Stimulated activated naive CD8-positive, alpha-beta T cell treated with anti-CD3 and anti-CD28 coated beads, Interleukin-15, amount 100 ng/mL, for 72 hours (primary cell): ENCODE measurements at regions not wholly inside any gene's neighbourhood (a gene's known extent, or its start where the extent isn't known, plus 50 kb on each side); places are given as distances from the start of the nearest gene placed in this dataset.

Experiments used
- ATAC-seq: fragments of 150-1000 bp; cut with Tn5 transposase; 2 replicates; pipeline ENCODE4 v1.10.0; 2021; ENCODE audit warnings: mild to moderate bottlenecking, moderate library complexity
- DNase-seq, 2 donors: peaks; one replicate each; pipeline ENCODE4 v3.0.0; 2021 to 2022
- H3K27ac Mint-ChIP-seq, 2 donors: one replicate each; pipeline ENCODE4 v1.8.0; 2022; ENCODE audit warnings: mild to moderate bottlenecking in 2 of 2, mixed read lengths in 2 of 2, moderate library complexity in 2 of 2
- H3K27me3 Mint-ChIP-seq: one replicate; pipeline ENCODE4 v1.8.0; 2022; ENCODE audit warnings: mixed read lengths
- H3K4me1 Mint-ChIP-seq: one replicate; pipeline ENCODE4 v1.8.0; 2022; ENCODE audit warnings: mild to moderate bottlenecking, mixed read lengths
- H3K4me3 Mint-ChIP-seq, 2 donors: one replicate each; pipeline ENCODE4 v1.8.0; 2022; ENCODE audit warnings: mild to moderate bottlenecking in 2 of 2, mixed read lengths in 2 of 2, moderate library complexity in 1 of 2
- H3K9me3 Mint-ChIP-seq, 2 donors: one replicate each; pipeline ENCODE4 v1.8.0; 2022; ENCODE audit warnings: mixed read lengths in 2 of 2

- Mint-ChIP-seq H3K4me1 (no peaks in the 10 kb centered on the region), H3K27me3 (no peaks in the 10 kb centered on the region), H3K4me3 (no peak overlapping the region), H3K9me3 (peaks cover 19 to 21% of the 10 kb centered on the region in 2 donors), H3K27ac (no peak overlapping the region)
- DNase-seq (no peak), ATAC-seq (no peak)
Observed at GRCh38 chr14:28077021-28077420, 689.6 kb upstream of the FOXG1 start.

- no peak for ATAC-seq
- no peak for DNase-seq
- Mint-ChIP-seq H3K4me3 (no peak overlapping the region), H3K27me3 (no peaks in the 10 kb centered on the region), H3K4me1 (no peaks in the 10 kb centered on the region), H3K9me3 (peaks cover 0 to 5% of the 10 kb centered on the region in 2 donors), H3K27ac (no peak overlapping the region)
Observed at GRCh38 chr14:28083389-28083788, 683.2 kb upstream of the FOXG1 start.

- ATAC-seq: no peak
- no peak overlapping the region for H3K4me3 Mint-ChIP-seq
- H3K9me3 Mint-ChIP-seq: peaks cover 17 to 27% of the 10 kb centered on the region in 2 donors
- no peaks in the 10 kb centered on the region for H3K27me3 Mint-ChIP-seq
- H3K4me1 Mint-ChIP-seq: no peaks in the 10 kb centered on the region
- no peak for DNase-seq
- no peak overlapping the region for H3K27ac Mint-ChIP-seq
Observed at GRCh38 chr14:28088125-28088524, 678.5 kb upstream of the FOXG1 start.

GRCh38 chr14:28097585-28097984 lies 669.0 kb upstream of the FOXG1 start:
- H3K27me3 Mint-ChIP-seq: no peaks in the 10 kb centered on the region
- no peaks in the 10 kb centered on the region for H3K4me1 Mint-ChIP-seq
- H3K4me3 Mint-ChIP-seq: no peak overlapping the region
- H3K9me3 Mint-ChIP-seq: peaks cover 0 to 7% of the 10 kb centered on the region in 2 donors
- no peak for DNase-seq
- no peak overlapping the region for H3K27ac Mint-ChIP-seq
- ATAC-seq: no peak

GRCh38 chr14:28098856-28099255 lies 667.7 kb upstream of the FOXG1 start:
- Mint-ChIP-seq H3K4me1 (no peaks in the 10 kb centered on the region), H3K27me3 (no peaks in the 10 kb centered on the region), H3K4me3 (no peak overlapping the region), H3K9me3 (peaks cover 0 to 7% of the 10 kb centered on the region in 2 donors), H3K27ac (no peak overlapping the region)
- DNase-seq: no peak
- ATAC-seq: no peak

GRCh38 chr14:28102001-28102400 lies 664.6 kb upstream of the FOXG1 start:
- DNase-seq: no peak
- no peak overlapping the region for H3K4me3 Mint-ChIP-seq
- peaks cover 0 to 7% of the 10 kb centered on the region in 2 donors for H3K9me3 Mint-ChIP-seq
- ATAC-seq: no peak
- no peaks in the 10 kb centered on the region for H3K27me3 Mint-ChIP-seq
- no peaks in the 10 kb centered on the region for H3K4me1 Mint-ChIP-seq
- no peak overlapping the region for H3K27ac Mint-ChIP-seq

GRCh38 chr14:28102814-28103213 lies 663.8 kb upstream of the FOXG1 start:
- Mint-ChIP-seq H3K4me1 (no peaks in the 10 kb centered on the region), H3K27ac (no peak overlapping the region), H3K9me3 (peaks cover 0 to 7% of the 10 kb centered on the region in 2 donors), H3K27me3 (no peaks in the 10 kb centered on the region), H3K4me3 (no peak overlapping the region)
- no peak for DNase-seq
- ATAC-seq: no peak

- Mint-ChIP-seq H3K9me3 (peaks cover 0 to 7% of the 10 kb centered on the region in 2 donors), H3K4me1 (no peaks in the 10 kb centered on the region), H3K27ac (no peak overlapping the region), H3K27me3 (no peaks in the 10 kb centered on the region), H3K4me3 (no peak overlapping the region)
- DNase-seq (no peak), ATAC-seq (no peak)
Observed at GRCh38 chr14:28113311-28113710, 653.3 kb upstream of the FOXG1 start.

- no peak for DNase-seq
- no peak for ATAC-seq
- no peaks in the 10 kb centered on the region for H3K4me1 Mint-ChIP-seq
- no peak overlapping the region for H3K4me3 Mint-ChIP-seq
- no peak overlapping the region for H3K27ac Mint-ChIP-seq
- H3K27me3 Mint-ChIP-seq: no peaks in the 10 kb centered on the region
- peaks cover 0 to 12% of the 10 kb centered on the region in 2 donors for H3K9me3 Mint-ChIP-seq
Observed at GRCh38 chr14:28116716-28117115, 649.9 kb upstream of the FOXG1 start.

- no peak overlapping the region for H3K27ac Mint-ChIP-seq
- ATAC-seq (no peak), DNase-seq (no peak)
- H3K27me3 Mint-ChIP-seq: no peaks in the 10 kb centered on the region
- H3K4me1 Mint-ChIP-seq: no peaks in the 10 kb centered on the region
- H3K4me3 Mint-ChIP-seq: no peak overlapping the region
- peaks cover 5 to 19% of the 10 kb centered on the region in 2 donors for H3K9me3 Mint-ChIP-seq
Observed at GRCh38 chr14:28119849-28120248, 646.7 kb upstream of the FOXG1 start.

GRCh38 chr14:28120391-28120790 lies 646.2 kb upstream of the FOXG1 start:
- ATAC-seq: no peak
- Mint-ChIP-seq H3K27ac (no peak overlapping the region), H3K27me3 (no peaks in the 10 kb centered on the region)

GRCh38 chr14:28121512-28122297 lies 644.9 kb upstream of the FOXG1 start:
- no peak for DNase-seq
- Mint-ChIP-seq H3K27ac (no peak overlapping the region), H3K27me3 (no peaks in the 10 kb centered on the region), H3K9me3 (peaks cover 5 to 12% of the 10 kb centered on the region in 2 donors), H3K4me1 (no peaks in the 10 kb centered on the region), H3K4me3 (no peak overlapping the region)
- no peak for ATAC-seq

More at GRCh38 chr14:28120391-28120790, 646.2 kb upstream of the FOXG1 start:
- no peak overlapping the region for H3K4me3 Mint-ChIP-seq
- H3K9me3 Mint-ChIP-seq: peaks cover 5 to 15% of the 10 kb centered on the region in 2 donors
- no peaks in the 10 kb centered on the region for H3K4me1 Mint-ChIP-seq
- DNase-seq: no peak

GRCh38 chr14:28130610-28131284 lies 635.8 kb upstream of the FOXG1 start:
- no peaks in the 10 kb centered on the region for H3K4me1 Mint-ChIP-seq
- no peaks in the 10 kb centered on the region for H3K27me3 Mint-ChIP-seq
- DNase-seq (no peak), ATAC-seq (no peak)
- peaks cover 12 to 20% of the 10 kb centered on the region in 2 donors for H3K9me3 Mint-ChIP-seq
- no peak overlapping the region for H3K27ac Mint-ChIP-seq
- no peak overlapping the region for H3K4me3 Mint-ChIP-seq

- H3K4me3 Mint-ChIP-seq: no peak overlapping the region
- no peak overlapping the region for H3K27ac Mint-ChIP-seq
- no peak for ATAC-seq
- peaks cover 8 to 18% of the 10 kb centered on the region in 2 donors for H3K9me3 Mint-ChIP-seq
- no peaks in the 10 kb centered on the region for H3K27me3 Mint-ChIP-seq
- no peak for DNase-seq
- H3K4me1 Mint-ChIP-seq: no peaks in the 10 kb centered on the region
Observed at GRCh38 chr14:28138341-28138740, 628.2 kb upstream of the FOXG1 start.

GRCh38 chr14:28141662-28142061 lies 624.9 kb upstream of the FOXG1 start:
- H3K4me3 Mint-ChIP-seq: no peak overlapping the region
- DNase-seq: no peak
- H3K27ac Mint-ChIP-seq: no peak overlapping the region
- ATAC-seq: no peak
- no peaks in the 10 kb centered on the region for H3K4me1 Mint-ChIP-seq
- no peaks in the 10 kb centered on the region for H3K27me3 Mint-ChIP-seq
- peaks cover 4 to 13% of the 10 kb centered on the region in 2 donors for H3K9me3 Mint-ChIP-seq

GRCh38 chr14:28142400-28143015 lies 624.1 kb upstream of the FOXG1 start:
- H3K27me3 Mint-ChIP-seq: no peaks in the 10 kb centered on the region
- no peaks in the 10 kb centered on the region for H3K4me1 Mint-ChIP-seq
- DNase-seq: no peak
- ATAC-seq: no peak
- peaks cover 4 to 13% of the 10 kb centered on the region in 2 donors for H3K9me3 Mint-ChIP-seq
- H3K4me3 Mint-ChIP-seq: no peak overlapping the region
- no peak overlapping the region for H3K27ac Mint-ChIP-seq
